Neuron (in vitro differentiated cells): ENCODE measurements at regions not wholly inside any gene's neighbourhood (a gene's known extent, or its start where the extent isn't known, plus 50 kb on each side); places are given as distances from the start of the nearest gene placed in this dataset.
"Not testable (repeated sequence)": the region's sequence is repeated elsewhere in the genome, so short reads cannot be mapped to it uniquely, and the experiment has no call there.

Experiments
- H2AFZ ChIP-seq: one replicate; pipeline ENCODE4 v1.6.1; 2013; ENCODE audit warnings: low read depth, mild to moderate bottlenecking, inconsistent platforms, low read length, moderate library complexity
- H3K27me3 ChIP-seq: one replicate; pipeline ENCODE4 v1.6.1; 2013; ENCODE audit warnings: low read length; ENCODE audit not compliant: insufficient read depth
- H3K36me3 ChIP-seq: one replicate; pipeline ENCODE4 v1.6.1; 2013; ENCODE audit warnings: low read length; ENCODE audit not compliant: insufficient read depth
- H3K4me1 ChIP-seq: one replicate; pipeline ENCODE4 v1.6.1; 2013; ENCODE audit warnings: low read length; ENCODE audit not compliant: insufficient read depth
- H3K4me3 ChIP-seq: 2 replicates; pipeline ENCODE4 v1.5.1; 2013; ENCODE audit warnings: mild to moderate bottlenecking, low read length, moderate library complexity
- H3K9me3 ChIP-seq: one replicate; pipeline ENCODE4 v1.6.1; 2013; ENCODE audit warnings: low read length

DNA sequence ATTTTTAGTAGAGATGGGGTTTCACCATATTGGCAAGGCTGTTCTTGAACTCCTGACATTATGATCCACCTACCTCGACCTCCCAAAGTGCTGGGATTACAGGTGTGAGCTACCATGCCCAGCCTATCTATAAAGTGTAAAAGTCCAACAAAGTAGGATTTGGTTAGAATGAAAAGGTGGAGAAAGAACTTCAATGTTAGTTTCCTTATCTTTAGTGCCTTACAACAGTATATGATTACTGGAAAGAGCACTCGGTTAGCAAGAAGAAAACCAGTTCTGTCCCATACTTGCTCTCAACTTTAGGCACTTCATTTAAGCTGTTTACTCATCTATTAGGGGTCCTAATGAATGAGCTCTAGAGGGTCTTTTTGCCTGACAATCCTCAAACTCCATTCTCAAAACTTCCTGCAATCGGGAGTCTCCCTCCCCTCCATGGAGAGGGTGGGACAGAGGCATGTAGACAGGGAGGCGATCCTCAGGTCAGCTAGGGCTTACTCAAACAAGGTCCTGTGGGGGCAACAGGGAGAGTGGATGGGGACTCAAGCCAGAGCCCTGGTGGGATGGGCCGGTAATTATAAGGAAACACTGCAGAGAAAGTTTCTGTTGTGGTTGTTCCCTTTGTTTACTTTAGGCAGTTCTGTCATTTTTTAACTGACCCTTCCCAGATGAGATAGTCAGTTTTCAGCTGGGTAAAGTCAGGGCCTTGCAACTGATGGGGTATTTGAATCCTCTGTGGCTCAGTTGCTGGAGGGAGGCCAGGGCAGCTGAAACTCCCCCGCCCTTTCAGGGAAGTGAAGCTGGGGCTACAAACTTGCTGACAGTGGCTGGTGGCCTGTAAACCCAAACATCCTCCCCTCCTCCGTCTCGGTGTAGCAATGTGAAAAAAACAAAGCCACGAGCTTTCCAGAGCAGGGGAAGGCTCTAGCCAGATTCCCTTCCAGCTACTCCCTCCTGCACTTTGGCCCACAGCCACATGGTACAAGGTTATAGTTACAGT, 64.4 kb upstream of the NOTCH2NLA start:
- not testable (repeated sequence) for H3K27me3 ChIP-seq, H3K9me3 ChIP-seq, H3K36me3 ChIP-seq, H3K4me3 ChIP-seq, H2AFZ ChIP-seq, H3K4me1 ChIP-seq

GRCh38 chr1:146292424-146292823, 63.6 kb upstream of the NOTCH2NLA start:
- H3K36me3 ChIP-seq, H3K9me3 ChIP-seq, H2AFZ ChIP-seq, H3K4me3 ChIP-seq, H3K27me3 ChIP-seq, H3K4me1 ChIP-seq: not testable (repeated sequence)

DNA sequence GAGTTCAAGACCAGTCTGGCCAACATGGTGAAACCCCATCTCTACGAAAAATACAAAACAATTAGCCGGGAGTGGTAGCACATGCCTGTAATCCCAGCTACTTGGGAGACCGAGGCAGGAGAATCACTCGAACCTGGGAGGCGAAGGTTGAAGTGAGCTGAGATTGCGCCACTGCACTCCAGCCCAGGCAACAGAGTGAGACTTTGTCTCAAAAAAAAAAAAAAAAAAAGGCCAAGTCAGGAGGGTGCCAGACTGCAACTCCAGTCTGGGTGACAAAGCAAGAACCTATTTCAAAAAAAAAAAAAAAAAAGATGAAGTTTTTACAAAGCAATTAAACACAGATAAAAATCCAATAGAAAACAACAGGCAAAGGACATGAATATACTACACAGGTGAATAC, 59.1 kb upstream of the NOTCH2NLA start:
- not testable (repeated sequence) for H3K36me3 ChIP-seq, H3K9me3 ChIP-seq, H2AFZ ChIP-seq, H3K27me3 ChIP-seq, H3K4me1 ChIP-seq, H3K4me3 ChIP-seq

GRCh38 chr1:146284760-146285159, 55.9 kb upstream of the NOTCH2NLA start:
- not testable (repeated sequence) for H3K4me3 ChIP-seq, H2AFZ ChIP-seq, H3K9me3 ChIP-seq, H3K27me3 ChIP-seq, H3K4me1 ChIP-seq, H3K36me3 ChIP-seq

DNA sequence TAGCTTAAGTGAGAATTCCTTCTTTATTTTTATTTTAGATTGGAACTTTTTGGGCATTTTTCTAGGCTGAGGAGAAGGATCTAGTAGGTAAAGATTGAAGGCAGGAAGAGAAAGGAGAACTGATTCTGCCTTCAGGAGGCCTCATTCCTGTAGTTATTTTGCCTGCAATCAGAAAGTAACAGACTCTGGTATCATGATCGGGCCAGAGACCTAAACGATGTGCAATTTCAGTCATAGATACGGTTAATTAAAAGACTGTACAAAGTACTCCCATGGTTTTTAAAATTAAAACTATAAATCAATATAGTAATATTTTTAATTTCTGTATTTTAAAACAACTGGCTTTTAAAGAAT, 54.7 kb upstream of the NOTCH2NLA start:
- not testable (repeated sequence) for H3K27me3 ChIP-seq, H3K9me3 ChIP-seq, H2AFZ ChIP-seq, H3K4me1 ChIP-seq, H3K36me3 ChIP-seq, H3K4me3 ChIP-seq

DNA sequence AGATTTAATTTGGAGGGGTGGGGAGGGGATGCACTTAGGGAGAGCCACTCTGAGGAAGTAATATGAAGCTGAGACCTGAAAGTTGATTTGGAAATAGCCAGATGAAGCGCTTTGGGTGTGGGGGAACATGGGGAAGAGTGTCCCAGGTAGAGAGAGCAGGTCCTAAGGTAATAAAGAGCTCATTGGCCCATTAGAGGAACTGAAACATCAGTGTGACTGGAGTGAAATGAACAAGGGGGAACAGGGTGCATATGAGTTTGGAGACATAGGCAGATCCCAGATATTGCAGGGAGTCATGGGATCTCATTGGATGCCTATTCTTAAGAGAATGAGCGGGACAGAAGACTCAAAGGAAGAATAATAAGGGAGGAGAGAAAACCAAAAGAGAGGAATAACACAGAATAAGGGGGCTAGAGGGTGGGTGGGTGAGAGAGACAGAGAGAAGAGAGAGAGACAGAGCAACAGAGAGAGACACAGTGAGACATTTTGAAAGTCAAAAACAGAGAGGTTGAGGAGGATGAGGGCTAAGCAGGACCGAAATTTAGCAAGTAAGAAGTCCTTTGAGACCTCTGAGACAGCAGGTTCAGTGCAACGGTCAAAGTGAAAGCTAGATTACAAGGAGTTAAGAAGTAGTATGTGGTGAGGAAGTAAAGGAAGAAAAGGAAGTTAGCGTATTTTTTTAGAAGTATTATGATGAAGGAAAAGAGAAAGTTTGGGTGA, 54.1 kb upstream of the NOTCH2NLA start:
- H3K27me3 ChIP-seq, H3K4me1 ChIP-seq: not testable (repeated sequence)

GRCh38 chr1:146281522-146281921, 52.7 kb upstream of the NOTCH2NLA start:
- not testable (repeated sequence) for H3K4me1 ChIP-seq, H3K4me3 ChIP-seq, H3K27me3 ChIP-seq, H3K9me3 ChIP-seq, H3K36me3 ChIP-seq, H2AFZ ChIP-seq

More for the DNA sequence above, 54.1 kb upstream of the NOTCH2NLA start:
- not testable (repeated sequence) for H3K4me3 ChIP-seq, H3K9me3 ChIP-seq, H2AFZ ChIP-seq, H3K36me3 ChIP-seq

DNA sequence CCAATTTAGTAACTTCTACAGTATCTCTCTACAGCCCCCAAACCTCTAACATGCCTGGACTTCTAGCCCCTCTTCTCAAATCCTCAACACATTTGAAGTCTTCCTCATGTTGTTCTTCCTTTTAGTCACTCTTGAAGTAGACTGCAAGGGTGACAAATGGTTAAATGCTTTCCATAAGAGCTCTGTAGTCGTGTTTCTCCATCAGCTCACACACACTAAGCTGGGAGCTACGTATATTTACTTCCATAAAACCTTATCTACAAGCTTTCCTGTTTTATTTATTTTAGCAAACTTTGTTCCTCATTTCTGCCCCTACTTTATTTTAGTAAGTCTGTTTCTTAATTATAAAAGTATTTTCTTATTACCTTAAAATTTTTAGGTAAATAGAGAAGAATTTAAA, 49.9 kb upstream of the NOTCH2NLA start:
- H3K4me3 ChIP-seq, H3K4me1 ChIP-seq, H3K9me3 ChIP-seq, H2AFZ ChIP-seq, H3K36me3 ChIP-seq, H3K27me3 ChIP-seq: not testable (repeated sequence)
